Lower leg skin (tissue), 3 donors: ENCODE measurements at regions not wholly inside any gene's neighbourhood (a gene's known extent, or its start where the extent isn't known, plus 50 kb on each side); places are given as distances from the start of the nearest gene placed in this dataset.

Experiments used
- CTCF ChIP-seq, 3 donors: fragments of 450-650 bp; IDR thresholded peaks; one replicate each; pipeline ENCODE4 v1.5.1; 2016; ENCODE audit warnings: antibody characterized with exemption in 3 of 3, mild to moderate bottlenecking in 3 of 3, moderate library complexity in 2 of 3
- POLR2A ChIP-seq, 2 donors: fragments of 450-650 bp; IDR thresholded peaks; one replicate each; pipeline ENCODE4 v1.6.1; 2016 to 2017; ENCODE audit warnings: antibody characterized with exemption in 2 of 2, mild to moderate bottlenecking in 1 of 2, moderate library complexity in 1 of 2

GRCh38 chr5:37932450-37932849 lies 92.6 kb upstream of the GDNF start:
- TF ChIP-seq CTCF (IDR thresholded peaks at IDR 0.05) (no peak), POLR2A (IDR thresholded peaks at IDR 0.05) (no peak)
